ENCODE measurements at regions not wholly inside any gene's neighbourhood (a gene's known extent, or its start where the extent isn't known, plus 50 kb on each side); places are given as distances from the start of the nearest gene placed in this dataset.

- BruUV-seq (replicated peaks) = no TSS peak
- Histone ChIP-seq H3K9me3 (ENCODE audit: control insufficient read depth in 1 of 2, insufficient read depth in 1 of 2, low read depth in 1 of 2, low read length in 2 of 2) (no peaks in the 10 kb centered on the region), H3K79me2 (ENCODE audit: insufficient read depth, low read length) (no peaks in the 10 kb centered on the region), H3K9ac (ENCODE audit: low read length) (no peak overlapping the region), H3K4me3 (replicated peaks in 1 of 2; ENCODE audit: low read depth in 1 of 2, low read length in 2 of 2) (no peak overlapping the region), H2AFZ (ENCODE audit: low read depth, low read length, poor library complexity, severe bottlenecking) (no peak overlapping the region), H3K4me1 (ENCODE audit: control insufficient read depth in 1 of 2, insufficient read depth in 2 of 2, low read length in 2 of 2) (no peaks in the 10 kb centered on the region), H4K20me1 (ENCODE audit: insufficient read depth) (no peaks in the 10 kb centered on the region), H3K27me3 (ENCODE audit: insufficient read depth, low read length) (no peaks in the 10 kb centered on the region), H3K4me2 (ENCODE audit: low read length) (no peak overlapping the region), H3K27ac (ENCODE audit: low read depth, low read length) (no peak overlapping the region), H3K36me3 (ENCODE audit: control insufficient read depth in 1 of 2, insufficient read depth in 2 of 2, low read length in 2 of 2) (no peaks in the 10 kb centered on the region), H3K9me2 (ENCODE audit: insufficient read depth) (no peaks in the 10 kb centered on the region)
- POLR2A ChIA-PET = no interaction called here
- CTCF ChIA-PET = no interaction called here
- RAD21 ChIA-PET (ENCODE audit: low non-redundant PET in 1 of 2, low total read pairs in 2 of 2, uncharacterized antibody in 2 of 2, unreplicated experiment in 2 of 2) = no interaction called here
- no peak for DNase-seq (ENCODE audit: low read depth, low spot score)
- intact Hi-C loops (cut with micrococcal nuclease) = no loop called here
- TF ChIP-seq, protein P1, sequence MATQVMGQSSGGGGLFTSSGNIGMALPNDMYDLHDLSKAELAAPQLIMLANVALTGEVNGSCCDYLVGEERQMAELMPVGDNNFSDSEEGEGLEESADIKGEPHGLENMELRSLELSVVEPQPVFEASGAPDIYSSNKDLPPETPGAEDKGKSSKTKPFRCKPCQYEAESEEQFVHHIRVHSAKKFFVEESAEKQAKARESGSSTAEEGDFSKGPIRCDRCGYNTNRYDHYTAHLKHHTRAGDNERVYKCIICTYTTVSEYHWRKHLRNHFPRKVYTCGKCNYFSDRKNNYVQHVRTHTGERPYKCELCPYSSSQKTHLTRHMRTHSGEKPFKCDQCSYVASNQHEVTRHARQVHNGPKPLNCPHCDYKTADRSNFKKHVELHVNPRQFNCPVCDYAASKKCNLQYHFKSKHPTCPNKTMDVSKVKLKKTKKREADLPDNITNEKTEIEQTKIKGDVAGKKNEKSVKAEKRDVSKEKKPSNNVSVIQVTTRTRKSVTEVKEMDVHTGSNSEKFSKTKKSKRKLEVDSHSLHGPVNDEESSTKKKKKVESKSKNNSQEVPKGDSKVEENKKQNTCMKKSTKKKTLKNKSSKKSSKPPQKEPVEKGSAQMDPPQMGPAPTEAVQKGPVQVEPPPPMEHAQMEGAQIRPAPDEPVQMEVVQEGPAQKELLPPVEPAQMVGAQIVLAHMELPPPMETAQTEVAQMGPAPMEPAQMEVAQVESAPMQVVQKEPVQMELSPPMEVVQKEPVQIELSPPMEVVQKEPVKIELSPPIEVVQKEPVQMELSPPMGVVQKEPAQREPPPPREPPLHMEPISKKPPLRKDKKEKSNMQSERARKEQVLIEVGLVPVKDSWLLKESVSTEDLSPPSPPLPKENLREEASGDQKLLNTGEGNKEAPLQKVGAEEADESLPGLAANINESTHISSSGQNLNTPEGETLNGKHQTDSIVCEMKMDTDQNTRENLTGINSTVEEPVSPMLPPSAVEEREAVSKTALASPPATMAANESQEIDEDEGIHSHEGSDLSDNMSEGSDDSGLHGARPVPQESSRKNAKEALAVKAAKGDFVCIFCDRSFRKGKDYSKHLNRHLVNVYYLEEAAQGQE (IDR thresholded peaks at IDR 0.05; ENCODE audit: low read depth) = no peak
- TF ChIP-seq, protein P2, sequence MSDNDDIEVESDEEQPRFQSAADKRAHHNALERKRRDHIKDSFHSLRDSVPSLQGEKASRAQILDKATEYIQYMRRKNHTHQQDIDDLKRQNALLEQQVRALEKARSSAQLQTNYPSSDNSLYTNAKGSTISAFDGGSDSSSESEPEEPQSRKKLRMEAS (IDR thresholded peaks at IDR 0.05) = no peak
- no peak for TF ChIP-seq ZFX (IDR thresholded peaks at IDR 0.05)
- TF ChIP-seq POLR2A (IDR thresholded peaks at IDR 0.05; ENCODE audit: borderline replicate concordance, extremely low read depth, insufficient read depth, insufficient read length) = no peak
- no peak for TF ChIP-seq TCF7L2 (IDR thresholded peaks at IDR 0.05; ENCODE audit: borderline replicate concordance, extremely low read depth, insufficient read depth, insufficient read length)
- TF ChIP-seq ELF1 (IDR thresholded peaks at IDR 0.05; ENCODE audit: borderline replicate concordance, low read depth) = no peak
- TF ChIP-seq YY1 (IDR thresholded peaks at IDR 0.05; ENCODE audit: extremely low read depth, insufficient replicate concordance, low read depth, low read length) = no peak
- TF ChIP-seq, protein P3, sequence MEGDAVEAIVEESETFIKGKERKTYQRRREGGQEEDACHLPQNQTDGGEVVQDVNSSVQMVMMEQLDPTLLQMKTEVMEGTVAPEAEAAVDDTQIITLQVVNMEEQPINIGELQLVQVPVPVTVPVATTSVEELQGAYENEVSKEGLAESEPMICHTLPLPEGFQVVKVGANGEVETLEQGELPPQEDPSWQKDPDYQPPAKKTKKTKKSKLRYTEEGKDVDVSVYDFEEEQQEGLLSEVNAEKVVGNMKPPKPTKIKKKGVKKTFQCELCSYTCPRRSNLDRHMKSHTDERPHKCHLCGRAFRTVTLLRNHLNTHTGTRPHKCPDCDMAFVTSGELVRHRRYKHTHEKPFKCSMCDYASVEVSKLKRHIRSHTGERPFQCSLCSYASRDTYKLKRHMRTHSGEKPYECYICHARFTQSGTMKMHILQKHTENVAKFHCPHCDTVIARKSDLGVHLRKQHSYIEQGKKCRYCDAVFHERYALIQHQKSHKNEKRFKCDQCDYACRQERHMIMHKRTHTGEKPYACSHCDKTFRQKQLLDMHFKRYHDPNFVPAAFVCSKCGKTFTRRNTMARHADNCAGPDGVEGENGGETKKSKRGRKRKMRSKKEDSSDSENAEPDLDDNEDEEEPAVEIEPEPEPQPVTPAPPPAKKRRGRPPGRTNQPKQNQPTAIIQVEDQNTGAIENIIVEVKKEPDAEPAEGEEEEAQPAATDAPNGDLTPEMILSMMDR (IDR thresholded peaks at IDR 0.05 in 2 of 3, conservative IDR thresholded peaks at IDR 0.05 in 1 of 3; ENCODE audit: borderline replicate concordance in 1 of 3, insufficient read depth in 1 of 3, low read depth in 2 of 3, low read length in 2 of 3) = no peak
- TF ChIP-seq FOSL1 (IDR thresholded peaks at IDR 0.05; ENCODE audit: low read depth) = no peak
- TF ChIP-seq SP1 (IDR thresholded peaks at IDR 0.05; ENCODE audit: low read depth) = no peak
- no peak for TF ChIP-seq SRF (IDR thresholded peaks at IDR 0.05; ENCODE audit: low read depth)
- no peak for TF ChIP-seq POLR2AphosphoS5 (IDR thresholded peaks at IDR 0.05; ENCODE audit: low read depth, low read length)
- TF ChIP-seq CEBPB (IDR thresholded peaks at IDR 0.05; ENCODE audit: low read depth) = no peak
- TF ChIP-seq SIN3A (IDR thresholded peaks at IDR 0.05; ENCODE audit: low read depth) = no peak
- TF ChIP-seq, protein P4, sequence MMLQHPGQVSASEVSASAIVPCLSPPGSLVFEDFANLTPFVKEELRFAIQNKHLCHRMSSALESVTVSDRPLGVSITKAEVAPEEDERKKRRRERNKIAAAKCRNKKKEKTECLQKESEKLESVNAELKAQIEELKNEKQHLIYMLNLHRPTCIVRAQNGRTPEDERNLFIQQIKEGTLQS (IDR thresholded peaks at IDR 0.05) = no peak
- TF ChIP-seq, protein P5, sequence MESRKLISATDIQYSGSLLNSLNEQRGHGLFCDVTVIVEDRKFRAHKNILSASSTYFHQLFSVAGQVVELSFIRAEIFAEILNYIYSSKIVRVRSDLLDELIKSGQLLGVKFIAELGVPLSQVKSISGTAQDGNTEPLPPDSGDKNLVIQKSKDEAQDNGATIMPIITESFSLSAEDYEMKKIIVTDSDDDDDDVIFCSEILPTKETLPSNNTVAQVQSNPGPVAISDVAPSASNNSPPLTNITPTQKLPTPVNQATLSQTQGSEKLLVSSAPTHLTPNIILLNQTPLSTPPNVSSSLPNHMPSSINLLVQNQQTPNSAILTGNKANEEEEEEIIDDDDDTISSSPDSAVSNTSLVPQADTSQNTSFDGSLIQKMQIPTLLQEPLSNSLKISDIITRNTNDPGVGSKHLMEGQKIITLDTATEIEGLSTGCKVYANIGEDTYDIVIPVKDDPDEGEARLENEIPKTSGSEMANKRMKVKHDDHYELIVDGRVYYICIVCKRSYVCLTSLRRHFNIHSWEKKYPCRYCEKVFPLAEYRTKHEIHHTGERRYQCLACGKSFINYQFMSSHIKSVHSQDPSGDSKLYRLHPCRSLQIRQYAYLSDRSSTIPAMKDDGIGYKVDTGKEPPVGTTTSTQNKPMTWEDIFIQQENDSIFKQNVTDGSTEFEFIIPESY (IDR thresholded peaks at IDR 0.05; ENCODE audit: extremely low read depth, insufficient replicate concordance, low read length) = no peak
- no peak for TF ChIP-seq CBX3 (IDR thresholded peaks at IDR 0.05; ENCODE audit: low read depth)
- TF ChIP-seq JUND (IDR thresholded peaks at IDR 0.05) = no peak
- no peak for TF ChIP-seq EGR1 (IDR thresholded peaks at IDR 0.05; ENCODE audit: low read depth)
- TF ChIP-seq RAD21 (IDR thresholded peaks at IDR 0.05; ENCODE audit: low read depth) = no peak
- no peak for ATAC-seq
Observed at GRCh38 chrX:144042271-144042670, 158.4 kb downstream of the UBE2NL start.
